Adrenal gland (tissue), 5 donors: ENCODE measurements at regions not wholly inside any gene's neighbourhood (a gene's known extent, or its start where the extent isn't known, plus 50 kb on each side); places are given as distances from the start of the nearest gene placed in this dataset.

Source experiments
- CTCF ChIP-seq, 6 experiments: fragments of 450-650 bp in 4 of 6; fragments of 200-600 bp in 2 of 6; sonication (generic) in 1 of 6; IDR thresholded peaks; 1 replicate in 5 of 6; 2 replicates in 1 of 6; pipeline versions ENCODE4 v1.5.1 to v1.8.0; 2016 to 2021; ENCODE audit warnings: antibody characterized with exemption in 6 of 6, mild to moderate bottlenecking in 2 of 6, moderate library complexity in 1 of 6
- POLR2A ChIP-seq, 2 donors: fragments of 450-650 bp; IDR thresholded peaks; one replicate each; pipeline ENCODE4 v1.6.1; 2017; ENCODE audit warnings: antibody characterized with exemption in 2 of 2, mild to moderate bottlenecking in 2 of 2, moderate library complexity in 1 of 2
- donor health status: DM: no; HTN: no; CAD: no.

GRCh38 chr16:73215678-73216377 lies 167.9 kb upstream of the ZFHX3 start:
- no peak for TF ChIP-seq CTCF (IDR thresholded peaks at IDR 0.05)
- TF ChIP-seq POLR2A (IDR thresholded peaks at IDR 0.05), result no peak
